ENCODE measurements at regions not wholly inside any gene's neighbourhood (a gene's known extent, or its start where the extent isn't known, plus 50 kb on each side); places are given as distances from the start of the nearest gene placed in this dataset.

DNA sequence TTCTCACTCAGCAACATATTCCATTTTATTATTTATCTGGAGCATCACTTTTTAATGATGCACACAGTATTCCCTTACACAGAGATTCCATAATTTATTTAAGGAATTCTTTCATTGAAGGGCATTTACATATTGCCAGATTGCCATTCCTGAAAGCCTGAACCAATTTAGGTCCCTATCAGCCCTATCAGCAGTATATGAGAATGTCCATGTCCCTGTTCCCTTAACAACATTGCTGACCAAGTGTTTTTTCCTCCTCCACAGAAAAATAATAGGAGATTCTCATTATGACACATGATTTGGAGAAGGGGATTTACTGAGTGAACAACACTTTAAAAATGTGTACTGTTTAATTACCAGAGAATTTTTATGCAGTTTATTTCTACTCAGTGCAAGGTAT is 90.1 kb upstream of the PHOX2B start:
- H3K27ac ChIP-seq = no peak overlapping the region
- H3K4me1 ChIP-seq = no peaks in the 10 kb centered on the region
- H3K36me3 ChIP-seq = no peaks in the 10 kb centered on the region
- intact Hi-C loops (cut with DNase I) = no loop called here
- H3K9me3 ChIP-seq = no peaks in the 10 kb centered on the region
- DNase-seq (no peak), ATAC-seq (no peak)
- TF ChIP-seq, protein P1, sequence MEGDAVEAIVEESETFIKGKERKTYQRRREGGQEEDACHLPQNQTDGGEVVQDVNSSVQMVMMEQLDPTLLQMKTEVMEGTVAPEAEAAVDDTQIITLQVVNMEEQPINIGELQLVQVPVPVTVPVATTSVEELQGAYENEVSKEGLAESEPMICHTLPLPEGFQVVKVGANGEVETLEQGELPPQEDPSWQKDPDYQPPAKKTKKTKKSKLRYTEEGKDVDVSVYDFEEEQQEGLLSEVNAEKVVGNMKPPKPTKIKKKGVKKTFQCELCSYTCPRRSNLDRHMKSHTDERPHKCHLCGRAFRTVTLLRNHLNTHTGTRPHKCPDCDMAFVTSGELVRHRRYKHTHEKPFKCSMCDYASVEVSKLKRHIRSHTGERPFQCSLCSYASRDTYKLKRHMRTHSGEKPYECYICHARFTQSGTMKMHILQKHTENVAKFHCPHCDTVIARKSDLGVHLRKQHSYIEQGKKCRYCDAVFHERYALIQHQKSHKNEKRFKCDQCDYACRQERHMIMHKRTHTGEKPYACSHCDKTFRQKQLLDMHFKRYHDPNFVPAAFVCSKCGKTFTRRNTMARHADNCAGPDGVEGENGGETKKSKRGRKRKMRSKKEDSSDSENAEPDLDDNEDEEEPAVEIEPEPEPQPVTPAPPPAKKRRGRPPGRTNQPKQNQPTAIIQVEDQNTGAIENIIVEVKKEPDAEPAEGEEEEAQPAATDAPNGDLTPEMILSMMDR (IDR thresholded peaks at IDR 0.05) = no peak
- no peak overlapping the region for H3K4me3 ChIP-seq
- peaks cover 30% of the 10 kb centered on the region for H3K27me3 ChIP-seq

DNA sequence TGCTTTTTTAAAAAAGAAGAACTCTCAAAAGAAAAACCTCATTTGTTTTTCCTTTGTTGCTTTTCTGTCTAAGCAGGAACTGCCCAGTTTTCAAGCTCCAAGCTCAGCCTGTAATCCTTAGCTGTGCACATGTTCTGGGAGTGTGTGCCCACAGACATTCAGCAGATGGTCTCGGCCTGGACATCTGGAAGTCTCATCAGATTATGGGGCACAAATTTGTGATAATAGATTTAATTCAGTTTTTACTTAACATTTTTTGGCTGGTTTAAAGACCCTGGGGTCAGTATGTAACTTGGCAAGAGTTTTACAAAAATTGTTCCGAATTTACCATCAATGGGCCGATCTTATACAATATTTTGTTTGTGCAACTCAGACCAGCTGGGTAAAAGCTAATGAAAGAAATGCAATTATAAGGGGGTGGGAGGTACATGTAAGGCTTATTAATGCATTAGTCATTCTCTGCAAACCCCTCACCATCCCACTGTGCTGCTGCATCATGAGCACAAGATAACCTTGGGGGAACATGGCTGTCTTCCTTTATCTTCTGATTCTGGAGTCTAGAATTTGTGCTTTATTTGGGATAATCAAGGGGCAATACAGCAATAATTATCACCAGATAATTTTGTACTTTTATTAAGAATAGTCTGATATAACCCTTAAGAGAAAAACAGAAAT is 86.9 kb upstream of the PHOX2B start:
- H3K27me3 ChIP-seq = peaks cover 29% of the 10 kb centered on the region
- DNase-seq = no peak
- H3K4me1 ChIP-seq = no peaks in the 10 kb centered on the region
- no peak for ATAC-seq
- intact Hi-C loops (cut with DNase I) = no loop called here
- no peaks in the 10 kb centered on the region for H3K36me3 ChIP-seq
- no peak overlapping the region for H3K27ac ChIP-seq
- no peak overlapping the region for H3K4me3 ChIP-seq
- H3K9me3 ChIP-seq = no peaks in the 10 kb centered on the region
- TF ChIP-seq, protein P1 (IDR thresholded peaks at IDR 0.05) = no peak

DNA sequence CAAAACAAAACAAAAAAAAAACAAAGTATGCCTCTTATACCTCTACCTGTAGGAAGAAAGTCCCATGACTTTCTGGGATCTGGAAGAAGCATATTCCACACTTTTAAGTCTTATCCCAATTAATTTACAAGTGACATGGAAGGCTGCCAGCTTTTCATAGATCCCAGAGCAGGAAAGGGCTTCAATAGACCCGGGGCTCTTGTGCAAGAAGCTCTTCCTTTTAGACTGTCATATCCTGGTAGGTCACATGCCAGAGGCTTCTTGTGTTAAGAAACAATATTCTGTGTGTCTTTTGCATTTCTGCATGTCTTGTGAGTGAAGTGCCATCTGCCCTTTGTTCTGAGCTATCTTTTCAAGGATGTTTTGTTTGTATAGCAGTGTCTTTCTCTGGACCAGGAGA is 84.4 kb upstream of the PHOX2B start:
- H3K27me3 ChIP-seq = peaks cover 7% of the 10 kb centered on the region
- no peaks in the 10 kb centered on the region for H3K36me3 ChIP-seq
- TF ChIP-seq, protein P1 (IDR thresholded peaks at IDR 0.05) = no peak
- ATAC-seq (no peak), DNase-seq (no peak)
- intact Hi-C loops (cut with DNase I) = no loop called here
- no peak overlapping the region for H3K27ac ChIP-seq
- no peaks in the 10 kb centered on the region for H3K4me1 ChIP-seq
- H3K9me3 ChIP-seq = no peaks in the 10 kb centered on the region
- H3K4me3 ChIP-seq = no peak overlapping the region

DNA sequence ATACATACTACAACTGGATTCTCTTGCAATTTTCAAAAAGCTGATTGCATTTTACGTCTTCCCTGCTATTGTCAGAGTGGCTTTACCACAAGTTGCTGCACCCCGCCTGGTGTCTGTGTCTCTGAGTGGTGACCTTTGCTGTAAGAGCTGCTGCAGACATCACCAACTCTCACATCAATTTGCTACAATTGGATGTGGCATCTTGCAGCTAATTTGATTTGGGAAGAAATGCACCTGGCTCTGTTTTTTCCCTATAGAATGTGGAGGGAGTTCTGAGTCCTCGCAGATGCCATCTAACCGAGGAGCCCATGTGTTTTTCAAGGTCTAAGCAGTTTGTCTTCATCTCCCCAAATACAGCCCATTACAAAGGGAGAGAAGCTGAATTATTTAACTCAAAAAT is 73.8 kb upstream of the PHOX2B start:
- TF ChIP-seq, protein P1 (IDR thresholded peaks at IDR 0.05) = no peak
- no peak overlapping the region for H3K27ac ChIP-seq

DNA sequence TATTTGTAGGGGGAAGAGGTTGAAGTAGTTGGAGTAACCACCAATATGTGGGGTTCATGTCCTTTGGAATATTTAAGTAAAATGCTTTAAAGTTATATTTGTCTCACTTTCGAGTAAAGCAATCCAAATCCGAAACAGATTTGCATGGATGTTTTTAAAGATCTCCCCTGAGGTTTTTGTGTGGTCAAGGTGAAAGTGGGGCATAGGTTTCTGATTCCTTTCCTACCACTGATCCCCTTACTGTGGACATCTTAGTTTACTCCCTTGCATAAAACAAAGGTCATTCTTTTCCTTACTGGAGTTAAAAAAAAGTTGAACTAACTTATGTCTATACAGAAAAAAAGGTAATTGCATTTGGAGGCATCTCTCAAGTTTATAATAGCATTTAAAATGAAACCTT is 71.9 kb upstream of the PHOX2B start:
- peaks cover 7% of the 10 kb centered on the region for H3K27me3 ChIP-seq

More for the DNA sequence above, 73.8 kb upstream of the PHOX2B start:
- ATAC-seq (no peak), DNase-seq (no peak)
- intact Hi-C loops (cut with DNase I) = no loop called here
- Histone ChIP-seq H3K27me3 (peaks cover 7% of the 10 kb centered on the region), H3K4me3 (no peak overlapping the region), H3K9me3 (no peaks in the 10 kb centered on the region), H3K4me1 (no peaks in the 10 kb centered on the region), H3K36me3 (no peaks in the 10 kb centered on the region)

More for the DNA sequence above, 71.9 kb upstream of the PHOX2B start:
- TF ChIP-seq, protein P1 (IDR thresholded peaks at IDR 0.05) = no peak
- DNase-seq (no peak), ATAC-seq (no peak)
- H3K4me3 ChIP-seq = no peak overlapping the region
- no peak overlapping the region for H3K27ac ChIP-seq
- no peaks in the 10 kb centered on the region for H3K36me3 ChIP-seq
- no peaks in the 10 kb centered on the region for H3K9me3 ChIP-seq
- intact Hi-C loops (cut with DNase I) = no loop called here
- no peaks in the 10 kb centered on the region for H3K4me1 ChIP-seq
